ENCODE measurements at regions not wholly inside any gene's neighbourhood (a gene's known extent, or its start where the extent isn't known, plus 50 kb on each side); places are given as distances from the start of the nearest gene placed in this dataset.

GRCh38 chr6:17047889-17048288 is 54.0 kb upstream of the STMND1 start:
- H3K4me3 ChIP-seq (ENCODE audit: low read length), result no peak overlapping the region
- no peak for DNase-seq (ENCODE audit: low read depth)
- TF ChIP-seq, protein P1, sequence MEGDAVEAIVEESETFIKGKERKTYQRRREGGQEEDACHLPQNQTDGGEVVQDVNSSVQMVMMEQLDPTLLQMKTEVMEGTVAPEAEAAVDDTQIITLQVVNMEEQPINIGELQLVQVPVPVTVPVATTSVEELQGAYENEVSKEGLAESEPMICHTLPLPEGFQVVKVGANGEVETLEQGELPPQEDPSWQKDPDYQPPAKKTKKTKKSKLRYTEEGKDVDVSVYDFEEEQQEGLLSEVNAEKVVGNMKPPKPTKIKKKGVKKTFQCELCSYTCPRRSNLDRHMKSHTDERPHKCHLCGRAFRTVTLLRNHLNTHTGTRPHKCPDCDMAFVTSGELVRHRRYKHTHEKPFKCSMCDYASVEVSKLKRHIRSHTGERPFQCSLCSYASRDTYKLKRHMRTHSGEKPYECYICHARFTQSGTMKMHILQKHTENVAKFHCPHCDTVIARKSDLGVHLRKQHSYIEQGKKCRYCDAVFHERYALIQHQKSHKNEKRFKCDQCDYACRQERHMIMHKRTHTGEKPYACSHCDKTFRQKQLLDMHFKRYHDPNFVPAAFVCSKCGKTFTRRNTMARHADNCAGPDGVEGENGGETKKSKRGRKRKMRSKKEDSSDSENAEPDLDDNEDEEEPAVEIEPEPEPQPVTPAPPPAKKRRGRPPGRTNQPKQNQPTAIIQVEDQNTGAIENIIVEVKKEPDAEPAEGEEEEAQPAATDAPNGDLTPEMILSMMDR (IDR thresholded peaks at IDR 0.05; ENCODE audit: insufficient read depth, low read depth, low read length, missing control alignments), result no peak

- TF ChIP-seq, protein P1 (IDR thresholded peaks at IDR 0.05; ENCODE audit: insufficient read depth, low read depth, low read length, missing control alignments), result no peak
- no peak for DNase-seq (ENCODE audit: low read depth)
- H3K4me3 ChIP-seq (ENCODE audit: low read length), result no peak overlapping the region
These were observed 56.1 kb upstream of the STMND1 start for GRCh38 chr6:17045581-17046322.

GRCh38 chr6:17043148-17043522 is 58.7 kb upstream of the STMND1 start:
- H3K4me3 ChIP-seq (ENCODE audit: low read length), result no peak overlapping the region
- no peak for DNase-seq (ENCODE audit: low read depth)
- TF ChIP-seq, protein P1 (IDR thresholded peaks at IDR 0.05; ENCODE audit: insufficient read depth, low read depth, low read length, missing control alignments), result no peak

GRCh38 chr6:17042422-17043147 is 59.3 kb upstream of the STMND1 start:
- TF ChIP-seq, protein P1 (IDR thresholded peaks at IDR 0.05; ENCODE audit: insufficient read depth, low read depth, low read length, missing control alignments), result peak; percentile 62
- no peak overlapping the region for H3K4me3 ChIP-seq (ENCODE audit: low read length)
- DNase-seq (ENCODE audit: low read depth), result peak; percentile 79

- TF ChIP-seq, protein P1 (IDR thresholded peaks at IDR 0.05; ENCODE audit: insufficient read depth, low read depth, low read length, missing control alignments), result no peak
- peak; percentile 52 for DNase-seq (ENCODE audit: low read depth)
These were observed 62.6 kb upstream of the STMND1 start for GRCh38 chr6:17039266-17039665.

GRCh38 chr6:17038316-17038715 is 63.5 kb upstream of the STMND1 start:
- H3K4me3 ChIP-seq (ENCODE audit: low read length), result no peak overlapping the region
- TF ChIP-seq, protein P1 (IDR thresholded peaks at IDR 0.05; ENCODE audit: insufficient read depth, low read depth, low read length, missing control alignments), result no peak
- peak; percentile 46 for DNase-seq (ENCODE audit: low read depth)

More at GRCh38 chr6:17039266-17039665, 62.6 kb upstream of the STMND1 start:
- H3K4me3 ChIP-seq (ENCODE audit: low read length), result no peak overlapping the region

Measured in epithelial cell of esophagus (primary cell).